B cell (primary cell): ENCODE measurements at regions not wholly inside any gene's neighbourhood (a gene's known extent, or its start where the extent isn't known, plus 50 kb on each side); places are given as distances from the start of the nearest gene placed in this dataset.

Experiments used
- ATAC-seq: fragments of 200-7000 bp; cut with Tn5 transposase; one replicate; pipeline ENCODE4 v1.10.0; 2021; ENCODE audit warnings: low read depth, mild to moderate bottlenecking, moderate number of reproducible peaks, moderate library complexity
- CTCF ChIA-PET: fragments of 350-600 bp; sonication (Branson Sonifier 250); formaldehyde crosslinking; loops from one replicate; lab custom pipeline; 2021; ENCODE audit warnings: antibody characterized with exemption, inconsistent platforms; lab: Charles Lee
- POLR2A ChIA-PET: fragments of 350-600 bp; sonication (Branson Sonifier 250); formaldehyde crosslinking; loops from one replicate; lab custom pipeline; 2021; ENCODE audit warnings: antibody characterized with exemption; lab: Charles Lee
- DNase-seq: peaks from one replicate; pipeline ENCODE4 v3.0.0; 2013
- H2AFZ ChIP-seq: 2 replicates; pipeline ENCODE4 v1.6.1; 2012; ENCODE audit warnings: mild to moderate bottlenecking, low read depth, low read length; ENCODE audit not compliant: insufficient read depth, poor library complexity, severe bottlenecking
- H3K27ac ChIP-seq, 2 donors: 1 replicate in 1 of 2; 2 replicates in 1 of 2; pipeline ENCODE4 v1.5.1; 2012 to 2013; ENCODE audit warnings: low read length in 2 of 2, mild to moderate bottlenecking in 2 of 2, moderate library complexity in 1 of 2
- H3K27me3 ChIP-seq, 4 experiments: fragments of 200-600 bp in 1 of 4; sonication (generic) in 1 of 4; replicated peaks in 1 of 4; 1 replicate in 2 of 4; 2 replicates in 2 of 4; pipeline versions ENCODE4 v1.6.1 to v1.7.0; 2013 to 2016; ENCODE audit warnings: low read length in 3 of 4, mild to moderate bottlenecking in 2 of 4, mixed read lengths in 1 of 4, moderate library complexity in 1 of 4; ENCODE audit not compliant: insufficient read depth in 4 of 4, control insufficient read depth in 3 of 4; ENCODE audit errors: control extremely low read depth in 1 of 4
- H3K36me3 ChIP-seq, 2 experiments: replicated peaks in 1 of 2; 1 replicate in 1 of 2; 2 replicates in 1 of 2; pipeline versions ENCODE4 v1.6.1 to v1.7.1; 2013; ENCODE audit warnings: low read length in 1 of 2; ENCODE audit not compliant: insufficient read depth in 2 of 2, control insufficient read depth in 1 of 2; ENCODE audit errors: control extremely low read depth in 1 of 2, extremely low read depth in 1 of 2
- H3K4me1 ChIP-seq, 2 donors: fragments of 200-600 bp in 1 of 2; sonication (generic) in 1 of 2; 1 replicate in 1 of 2; 2 replicates in 1 of 2; pipeline versions ENCODE4 v1.5.1 to v1.6.1; 2013 to 2017; ENCODE audit warnings: low read length in 2 of 2; ENCODE audit not compliant: control insufficient read depth in 2 of 2, insufficient read depth in 2 of 2
- H3K4me2 ChIP-seq: replicated peaks from 2 replicates; pipeline ENCODE3; 2012; ENCODE audit warnings: mild to moderate bottlenecking, low read depth, low read length; ENCODE audit not compliant: poor library complexity, severe bottlenecking
- H3K4me3 ChIP-seq, 5 experiments: fragments of 200-600 bp in 1 of 5; sonication (generic) in 1 of 5; 1 replicate in 3 of 5; 2 replicates in 2 of 5; pipeline versions ENCODE4 v1.5.1 to v1.7.0; 2011 to 2016; ENCODE audit warnings: low read length in 4 of 5, mild to moderate bottlenecking in 4 of 5, low read depth in 2 of 5, control low read depth in 1 of 5, moderate library complexity in 1 of 5; ENCODE audit not compliant: insufficient read depth in 1 of 5; ENCODE audit errors: control extremely low read depth in 1 of 5, extremely low read depth in 1 of 5
- H3K79me2 ChIP-seq: fragments of 200-600 bp; sonication (generic); one replicate; pipeline ENCODE4 v1.6.0; 2016; ENCODE audit warnings: low read length; ENCODE audit not compliant: control insufficient read depth, insufficient read depth
- H3K9ac ChIP-seq: fragments of 200-600 bp; sonication (generic); 2 replicates; pipeline ENCODE4 v1.6.1; 2017; ENCODE audit warnings: mild to moderate bottlenecking, low read length, moderate library complexity
- H3K9me3 ChIP-seq, 3 donors: one replicate each; pipeline versions ENCODE4 v1.6.1 to v1.7.1; 2013; ENCODE audit warnings: low read length in 2 of 3; ENCODE audit not compliant: control insufficient read depth in 2 of 3, insufficient read depth in 1 of 3; ENCODE audit errors: control extremely low read depth in 1 of 3
- H4K20me1 ChIP-seq: 2 replicates; pipeline ENCODE4 v1.6.0; 2012; ENCODE audit warnings: mild to moderate bottlenecking, low read length; ENCODE audit not compliant: insufficient read depth, control insufficient read depth, poor library complexity, severe bottlenecking
- H3K27ac Mint-ChIP-seq: one replicate; pipeline ENCODE4 v1.8.0; 2021; ENCODE audit warnings: mixed read lengths
- H3K27me3 Mint-ChIP-seq: one replicate; pipeline ENCODE4 v1.8.0; 2021; ENCODE audit warnings: mixed read lengths
- H3K4me1 Mint-ChIP-seq: one replicate; pipeline ENCODE4 v1.8.0; 2021; ENCODE audit warnings: mixed read lengths
- H3K4me3 Mint-ChIP-seq: one replicate; pipeline ENCODE4 v1.8.0; 2021; ENCODE audit warnings: mixed read lengths
- H3K9me3 Mint-ChIP-seq: one replicate; pipeline ENCODE4 v1.8.0; 2022; ENCODE audit warnings: mixed read lengths; ENCODE audit not compliant: insufficient read depth
- CTCF ChIP-seq: fragments of 200-600 bp; IDR thresholded peaks from one replicate; pipeline ENCODE4 v1.8.0; 2022; ENCODE audit warnings: antibody characterized with exemption, mild to moderate bottlenecking
- EZH2 ChIP-seq: IDR thresholded peaks from 2 replicates; pipeline ENCODE4 v1.6.1; 2012; ENCODE audit warnings: borderline replicate concordance, low read depth, mild to moderate bottlenecking, moderate library complexity, low read length; ENCODE audit not compliant: insufficient read depth, poor library complexity, severe bottlenecking
- WGBS: methylation state at CpG from one replicate; pipeline ENCODE4 v1.1.5; 2013; ENCODE audit warnings: missing lambda C conversion rate; ENCODE audit not compliant: insufficient coverage; 5-methylcytosine and 5-hydroxymethylcytosine counted together
- intact Hi-C: fragments of 100-400 bp; cut with micrococcal nuclease; formaldehyde crosslinking; loops from one replicate; pipeline ENCODE4 v1.10.0; 2022

GRCh38 chr9:7238247-7238637 lies 480.5 kb downstream of the KDM4C start:
- POLR2A ChIA-PET, result no interaction called here
- no peak overlapping the region for H3K4me3 ChIP-seq
- Mint-ChIP-seq H3K4me1 (no peaks in the 10 kb centered on the region), H3K27ac (no peak overlapping the region), H3K9me3 (no peaks in the 10 kb centered on the region), H3K4me3 (no peak overlapping the region), H3K27me3 (peaks cover 4% of the 10 kb centered on the region)
- CTCF ChIA-PET, result no interaction called here
- ATAC-seq (no peak), DNase-seq (no peak)
- no peaks in the 10 kb centered on the region for H3K27me3 ChIP-seq
- WGBS, result 80% methylated on average over 1 of the region's 2 CpGs
- H3K9ac ChIP-seq, result no peak overlapping the region
- no peak for TF ChIP-seq CTCF
- no peak for TF ChIP-seq EZH2
- H2AFZ ChIP-seq, result no peak overlapping the region
- no peak overlapping the region for H3K27ac ChIP-seq
- H3K4me1 ChIP-seq, result no peaks in the 10 kb centered on the region
- no peaks in the 10 kb centered on the region for H3K36me3 ChIP-seq
- H3K4me2 ChIP-seq, result no peak overlapping the region
- H3K9me3 ChIP-seq, result peaks cover 0 to 6% (median 2%) of the 10 kb centered on the region in 3 donors
- H3K79me2 ChIP-seq, result no peaks in the 10 kb centered on the region
- H4K20me1 ChIP-seq, result no peaks in the 10 kb centered on the region
- intact Hi-C loops, result no loop called here

- no peak for TF ChIP-seq CTCF
- no peak for TF ChIP-seq EZH2
- H3K4me2 ChIP-seq, result no peak overlapping the region
- no peaks in the 10 kb centered on the region for H3K4me1 ChIP-seq
- no peak for DNase-seq
- H3K36me3 ChIP-seq, result no peaks in the 10 kb centered on the region
- intact Hi-C loops, result no loop called here
- POLR2A ChIA-PET, result no interaction called here
- CTCF ChIA-PET, result no interaction called here
- Mint-ChIP-seq H3K9me3 (no peaks in the 10 kb centered on the region), H3K4me1 (no peaks in the 10 kb centered on the region), H3K4me3 (no peak overlapping the region), H3K27me3 (peaks cover 7% of the 10 kb centered on the region), H3K27ac (no peak overlapping the region)
- no peak for ATAC-seq
- no peak overlapping the region for H3K27ac ChIP-seq
- no peaks in the 10 kb centered on the region for H3K27me3 ChIP-seq
- no peak overlapping the region for H3K9ac ChIP-seq
- H4K20me1 ChIP-seq, result no peaks in the 10 kb centered on the region
- H3K9me3 ChIP-seq, result peaks cover 0 to 6% (median 2%) of the 10 kb centered on the region in 3 donors
- H2AFZ ChIP-seq, result no peak overlapping the region
- H3K79me2 ChIP-seq, result no peaks in the 10 kb centered on the region
- 100% methylated on average over 1 of the region's 1 CpG for WGBS
- no peak overlapping the region for H3K4me3 ChIP-seq
Measured at GRCh38 chr9:7237473-7238246, 479.9 kb downstream of the KDM4C start.
